ENCODE measurements at regions not wholly inside any gene's neighbourhood (a gene's known extent, or its start where the extent isn't known, plus 50 kb on each side); places are given as distances from the start of the nearest gene placed in this dataset.

DNA sequence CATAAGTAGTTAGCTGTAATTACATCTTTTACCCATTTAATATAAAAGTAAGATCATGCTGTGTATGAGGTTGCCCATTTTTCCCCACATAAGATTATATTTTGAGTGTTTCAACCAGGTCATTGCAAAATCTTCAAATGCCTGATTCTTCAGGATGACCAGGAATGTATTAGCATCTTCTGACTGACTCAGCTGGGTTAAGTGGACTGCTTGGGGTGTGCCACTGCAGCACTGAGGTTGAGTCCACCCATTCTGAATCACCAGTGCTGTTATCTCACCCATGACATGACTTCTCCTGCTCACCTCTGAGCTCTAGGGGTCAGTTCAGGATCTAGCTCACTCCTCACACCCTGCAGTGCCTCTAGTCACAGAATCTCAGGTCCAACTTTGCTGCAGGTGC is 576.7 kb upstream of the ZEB2 start:
- intact Hi-C loops (cut with micrococcal nuclease; ENCODE audit: unreplicated experiment): no loop called here
- POLR2A ChIA-PET (ENCODE audit: low non-redundant PET): no interaction called here
- TF ChIP-seq, protein P1, sequence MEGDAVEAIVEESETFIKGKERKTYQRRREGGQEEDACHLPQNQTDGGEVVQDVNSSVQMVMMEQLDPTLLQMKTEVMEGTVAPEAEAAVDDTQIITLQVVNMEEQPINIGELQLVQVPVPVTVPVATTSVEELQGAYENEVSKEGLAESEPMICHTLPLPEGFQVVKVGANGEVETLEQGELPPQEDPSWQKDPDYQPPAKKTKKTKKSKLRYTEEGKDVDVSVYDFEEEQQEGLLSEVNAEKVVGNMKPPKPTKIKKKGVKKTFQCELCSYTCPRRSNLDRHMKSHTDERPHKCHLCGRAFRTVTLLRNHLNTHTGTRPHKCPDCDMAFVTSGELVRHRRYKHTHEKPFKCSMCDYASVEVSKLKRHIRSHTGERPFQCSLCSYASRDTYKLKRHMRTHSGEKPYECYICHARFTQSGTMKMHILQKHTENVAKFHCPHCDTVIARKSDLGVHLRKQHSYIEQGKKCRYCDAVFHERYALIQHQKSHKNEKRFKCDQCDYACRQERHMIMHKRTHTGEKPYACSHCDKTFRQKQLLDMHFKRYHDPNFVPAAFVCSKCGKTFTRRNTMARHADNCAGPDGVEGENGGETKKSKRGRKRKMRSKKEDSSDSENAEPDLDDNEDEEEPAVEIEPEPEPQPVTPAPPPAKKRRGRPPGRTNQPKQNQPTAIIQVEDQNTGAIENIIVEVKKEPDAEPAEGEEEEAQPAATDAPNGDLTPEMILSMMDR (conservative IDR thresholded peaks at IDR 0.05; ENCODE audit: low read depth, low read length): no peak
- no peak for TF ChIP-seq EZH2 (IDR thresholded peaks at IDR 0.05; ENCODE audit: borderline replicate concordance, low read depth, low read length, poor library complexity, severe bottlenecking)
- no TSS peak for BruUV-seq (replicated peaks)
- no peak overlapping the region for H3K4me3 ChIP-seq (ENCODE audit: low read depth, low read length, poor library complexity, severe bottlenecking)
- H3K4me1 ChIP-seq (ENCODE audit: insufficient read depth, low read length, poor library complexity, severe bottlenecking): no peaks in the 10 kb centered on the region
- CTCF ChIA-PET: no interaction called here
- no peak for DNase-seq (ENCODE audit: low spot score)
- H3K9me3 ChIP-seq (ENCODE audit: low read depth, low read length, poor library complexity, severe bottlenecking): peaks cover 4% of the 10 kb centered on the region
- H3K36me3 ChIP-seq (ENCODE audit: insufficient read depth, low read length, poor library complexity, severe bottlenecking): no peaks in the 10 kb centered on the region
- H3K27ac ChIP-seq (ENCODE audit: low read depth, low read length, poor library complexity, severe bottlenecking): no peak overlapping the region
- no peaks in the 10 kb centered on the region for H3K27me3 ChIP-seq (replicated peaks; ENCODE audit: insufficient read depth, low read depth, low read length, poor library complexity)

- BruUV-seq (replicated peaks): no TSS peak
- no peak overlapping the region for H3K27ac ChIP-seq (ENCODE audit: low read depth, low read length, poor library complexity, severe bottlenecking)
- TF ChIP-seq, protein P1 (conservative IDR thresholded peaks at IDR 0.05; ENCODE audit: low read depth, low read length): no peak
- no peak for TF ChIP-seq EZH2 (IDR thresholded peaks at IDR 0.05; ENCODE audit: borderline replicate concordance, low read depth, low read length, poor library complexity, severe bottlenecking)
- intact Hi-C loops (cut with micrococcal nuclease; ENCODE audit: unreplicated experiment): no loop called here
- no peaks in the 10 kb centered on the region for H3K36me3 ChIP-seq (ENCODE audit: insufficient read depth, low read length, poor library complexity, severe bottlenecking)
- no peaks in the 10 kb centered on the region for H3K4me1 ChIP-seq (ENCODE audit: insufficient read depth, low read length, poor library complexity, severe bottlenecking)
- H3K4me3 ChIP-seq (ENCODE audit: low read depth, low read length, poor library complexity, severe bottlenecking): no peak overlapping the region
- POLR2A ChIA-PET (ENCODE audit: low non-redundant PET): no interaction called here
- CTCF ChIA-PET: no interaction called here
- H3K27me3 ChIP-seq (replicated peaks; ENCODE audit: insufficient read depth, low read depth, low read length, poor library complexity): no peaks in the 10 kb centered on the region
- H3K9me3 ChIP-seq (ENCODE audit: low read depth, low read length, poor library complexity, severe bottlenecking): peaks cover 4% of the 10 kb centered on the region
- DNase-seq (ENCODE audit: low spot score): no peak
These were observed 575.9 kb upstream of the ZEB2 start for GRCh38 chr2:145095641-145096435.

GRCh38 chr2:145094370-145094769 is 574.5 kb upstream of the ZEB2 start:
- intact Hi-C loops (cut with micrococcal nuclease; ENCODE audit: unreplicated experiment): no loop called here
- CTCF ChIA-PET: no interaction called here
- Histone ChIP-seq H3K36me3 (ENCODE audit: insufficient read depth, low read length, poor library complexity, severe bottlenecking) (no peaks in the 10 kb centered on the region), H3K27ac (ENCODE audit: low read depth, low read length, poor library complexity, severe bottlenecking) (no peak overlapping the region), H3K27me3 (replicated peaks; ENCODE audit: insufficient read depth, low read depth, low read length, poor library complexity) (no peaks in the 10 kb centered on the region), H3K4me1 (ENCODE audit: insufficient read depth, low read length, poor library complexity, severe bottlenecking) (no peaks in the 10 kb centered on the region), H3K9me3 (ENCODE audit: low read depth, low read length, poor library complexity, severe bottlenecking) (peaks cover 4% of the 10 kb centered on the region), H3K4me3 (ENCODE audit: low read depth, low read length, poor library complexity, severe bottlenecking) (no peak overlapping the region)
- no peak for TF ChIP-seq EZH2 (IDR thresholded peaks at IDR 0.05; ENCODE audit: borderline replicate concordance, low read depth, low read length, poor library complexity, severe bottlenecking)
- TF ChIP-seq, protein P1 (conservative IDR thresholded peaks at IDR 0.05; ENCODE audit: low read depth, low read length): no peak
- no peak for DNase-seq (ENCODE audit: low spot score)
- BruUV-seq (replicated peaks): no TSS peak
- POLR2A ChIA-PET (ENCODE audit: low non-redundant PET): no interaction called here
